ENCODE measurements at regions not wholly inside any gene's neighbourhood (a gene's known extent, or its start where the extent isn't known, plus 50 kb on each side); places are given as distances from the start of the nearest gene placed in this dataset.

- Histone ChIP-seq H3K4me1 (ENCODE audit: low read depth, poor library complexity, severe bottlenecking) (no peaks in the 10 kb centered on the region), H3K27ac (no peak overlapping the region), H2AFZ (ENCODE audit: low read depth) (no peak overlapping the region), H3K4me2 (no peak overlapping the region), H3K9ac (no peak overlapping the region), H3K79me2 (ENCODE audit: insufficient read depth, low read depth) (no peaks in the 10 kb centered on the region), H4K20me1 (ENCODE audit: insufficient read depth) (no peaks in the 10 kb centered on the region), H3K36me3 (ENCODE audit: insufficient read depth) (no peaks in the 10 kb centered on the region), H3K27me3 (ENCODE audit: insufficient read depth, low read depth) (no peaks in the 10 kb centered on the region), H3K4me3 (IDR thresholded peaks at IDR 0.05; ENCODE audit: insufficient read depth, low read depth, low read length) (no peak overlapping the region)
- no peak for TF ChIP-seq CTCF (conservative IDR thresholded peaks at IDR 0.05; ENCODE audit: low read depth, low read length)
Measured at GRCh38 chr13:74205313-74205690, 71.1 kb upstream of the KLF12 start.

GRCh38 chr13:74204602-74205312, 70.6 kb upstream of the KLF12 start:
- Histone ChIP-seq H4K20me1 (ENCODE audit: insufficient read depth) (no peaks in the 10 kb centered on the region), H3K27ac (no peak overlapping the region), H2AFZ (ENCODE audit: low read depth) (no peak overlapping the region), H3K79me2 (ENCODE audit: insufficient read depth, low read depth) (no peaks in the 10 kb centered on the region), H3K4me2 (no peak overlapping the region), H3K36me3 (ENCODE audit: insufficient read depth) (no peaks in the 10 kb centered on the region), H3K27me3 (ENCODE audit: insufficient read depth, low read depth) (no peaks in the 10 kb centered on the region), H3K9ac (no peak overlapping the region), H3K4me1 (ENCODE audit: low read depth, poor library complexity, severe bottlenecking) (no peaks in the 10 kb centered on the region), H3K4me3 (IDR thresholded peaks at IDR 0.05; ENCODE audit: insufficient read depth, low read depth, low read length) (no peak overlapping the region)
- no peak for TF ChIP-seq CTCF (conservative IDR thresholded peaks at IDR 0.05; ENCODE audit: low read depth, low read length)

GRCh38 chr13:74203576-74203975, 69.4 kb upstream of the KLF12 start:
- no peak overlapping the region for H3K9ac ChIP-seq
- no peak for TF ChIP-seq CTCF (conservative IDR thresholded peaks at IDR 0.05; ENCODE audit: low read depth, low read length)

GRCh38 chr13:74202129-74202813, 68.1 kb upstream of the KLF12 start:
- Histone ChIP-seq H3K36me3 (ENCODE audit: insufficient read depth) (no peaks in the 10 kb centered on the region), H3K9ac (no peak overlapping the region), H3K4me1 (ENCODE audit: low read depth, poor library complexity, severe bottlenecking) (no peaks in the 10 kb centered on the region), H2AFZ (ENCODE audit: low read depth) (no peak overlapping the region), H3K27ac (no peak overlapping the region), H3K79me2 (ENCODE audit: insufficient read depth, low read depth) (no peaks in the 10 kb centered on the region), H3K4me2 (no peak overlapping the region), H4K20me1 (ENCODE audit: insufficient read depth) (no peaks in the 10 kb centered on the region), H3K4me3 (IDR thresholded peaks at IDR 0.05; ENCODE audit: insufficient read depth, low read depth, low read length) (no peak overlapping the region), H3K27me3 (ENCODE audit: insufficient read depth, low read depth) (no peaks in the 10 kb centered on the region)
- no peak for TF ChIP-seq CTCF (conservative IDR thresholded peaks at IDR 0.05; ENCODE audit: low read depth, low read length)

More at GRCh38 chr13:74203576-74203975, 69.4 kb upstream of the KLF12 start:
- Histone ChIP-seq H4K20me1 (ENCODE audit: insufficient read depth) (no peaks in the 10 kb centered on the region), H3K79me2 (ENCODE audit: insufficient read depth, low read depth) (no peaks in the 10 kb centered on the region), H2AFZ (ENCODE audit: low read depth) (no peak overlapping the region), H3K4me1 (ENCODE audit: low read depth, poor library complexity, severe bottlenecking) (no peaks in the 10 kb centered on the region), H3K4me3 (IDR thresholded peaks at IDR 0.05; ENCODE audit: insufficient read depth, low read depth, low read length) (no peak overlapping the region), H3K27ac (no peak overlapping the region), H3K36me3 (ENCODE audit: insufficient read depth) (no peaks in the 10 kb centered on the region), H3K27me3 (ENCODE audit: insufficient read depth, low read depth) (no peaks in the 10 kb centered on the region), H3K4me2 (no peak overlapping the region)

Measured in KMS-11 (cell line).